Nephron (organoid): ENCODE measurements at regions not wholly inside any gene's neighbourhood (a gene's known extent, or its start where the extent isn't known, plus 50 kb on each side); places are given as distances from the start of the nearest gene placed in this dataset.

ENCODE experiments used
- H3K27ac Mint-ChIP-seq, 3 experiments: 2 replicates each; pipeline ENCODE4 v1.8.0; 2020; ENCODE audit warnings: mixed read lengths in 3 of 3, mild to moderate bottlenecking in 2 of 3, moderate library complexity in 1 of 3
- H3K27me3 Mint-ChIP-seq: 2 replicates; pipeline ENCODE4 v1.8.0; 2021; ENCODE audit warnings: low read depth, mild to moderate bottlenecking, moderate library complexity, mixed read lengths
- H3K36me3 Mint-ChIP-seq: 2 replicates; pipeline ENCODE4 v1.8.0; 2020; ENCODE audit warnings: low read depth, mixed read lengths
- H3K4me1 Mint-ChIP-seq: 2 replicates; pipeline ENCODE4 v1.8.0; 2020; ENCODE audit warnings: mixed read lengths
- H3K4me3 Mint-ChIP-seq, 3 experiments: 2 replicates each; pipeline ENCODE4 v1.8.0; 2020; ENCODE audit warnings: mild to moderate bottlenecking in 3 of 3, mixed read lengths in 3 of 3, moderate library complexity in 2 of 3
- H3K9me3 Mint-ChIP-seq: 2 replicates; pipeline ENCODE4 v1.8.0; 2020; ENCODE audit warnings: mixed read lengths
- TF ChIP-seq, protein P1 (sequence below), 3 experiments: fragments of 200-600 bp; sonication (generic); IDR thresholded peaks; one replicate each; pipeline ENCODE4 v1.5.0; 2021; ENCODE audit warnings: antibody characterized with exemption in 3 of 3; ENCODE audit not compliant: unreplicated experiment in 3 of 3

GRCh38 chr7:68857571-68857970, 740.7 kb upstream of the AUTS2 start:
- H3K36me3 Mint-ChIP-seq, result no peaks in the 10 kb centered on the region
- H3K27me3 Mint-ChIP-seq, result peaks cover 18% of the 10 kb centered on the region
- no peak overlapping the region for H3K27ac Mint-ChIP-seq
- TF ChIP-seq, protein P1, sequence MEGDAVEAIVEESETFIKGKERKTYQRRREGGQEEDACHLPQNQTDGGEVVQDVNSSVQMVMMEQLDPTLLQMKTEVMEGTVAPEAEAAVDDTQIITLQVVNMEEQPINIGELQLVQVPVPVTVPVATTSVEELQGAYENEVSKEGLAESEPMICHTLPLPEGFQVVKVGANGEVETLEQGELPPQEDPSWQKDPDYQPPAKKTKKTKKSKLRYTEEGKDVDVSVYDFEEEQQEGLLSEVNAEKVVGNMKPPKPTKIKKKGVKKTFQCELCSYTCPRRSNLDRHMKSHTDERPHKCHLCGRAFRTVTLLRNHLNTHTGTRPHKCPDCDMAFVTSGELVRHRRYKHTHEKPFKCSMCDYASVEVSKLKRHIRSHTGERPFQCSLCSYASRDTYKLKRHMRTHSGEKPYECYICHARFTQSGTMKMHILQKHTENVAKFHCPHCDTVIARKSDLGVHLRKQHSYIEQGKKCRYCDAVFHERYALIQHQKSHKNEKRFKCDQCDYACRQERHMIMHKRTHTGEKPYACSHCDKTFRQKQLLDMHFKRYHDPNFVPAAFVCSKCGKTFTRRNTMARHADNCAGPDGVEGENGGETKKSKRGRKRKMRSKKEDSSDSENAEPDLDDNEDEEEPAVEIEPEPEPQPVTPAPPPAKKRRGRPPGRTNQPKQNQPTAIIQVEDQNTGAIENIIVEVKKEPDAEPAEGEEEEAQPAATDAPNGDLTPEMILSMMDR (IDR thresholded peaks at IDR 0.05; ENCODE audit: unreplicated experiment in 3 of 3), result no peak
- H3K4me1 Mint-ChIP-seq, result peaks cover 19% of the 10 kb centered on the region
- H3K9me3 Mint-ChIP-seq, result peaks cover 3% of the 10 kb centered on the region
- no peak overlapping the region for H3K4me3 Mint-ChIP-seq

GRCh38 chr7:68858497-68858896, 739.8 kb upstream of the AUTS2 start:
- peaks cover 3% of the 10 kb centered on the region for H3K9me3 Mint-ChIP-seq
- H3K36me3 Mint-ChIP-seq, result no peaks in the 10 kb centered on the region
- peaks cover 14% of the 10 kb centered on the region for H3K27me3 Mint-ChIP-seq
- H3K27ac Mint-ChIP-seq, result no peak overlapping the region
- no peak overlapping the region for H3K4me3 Mint-ChIP-seq
- TF ChIP-seq, protein P1 (IDR thresholded peaks at IDR 0.05; ENCODE audit: unreplicated experiment in 3 of 3), result no peak
- H3K4me1 Mint-ChIP-seq, result peaks cover 18% of the 10 kb centered on the region

GRCh38 chr7:68861171-68861570, 737.1 kb upstream of the AUTS2 start:
- Mint-ChIP-seq H3K27ac (peak overlapping the region in 1 of 3 experiments; percentile 8), H3K4me1 (peaks cover 15% of the 10 kb centered on the region), H3K36me3 (no peaks in the 10 kb centered on the region), H3K9me3 (peaks cover 3% of the 10 kb centered on the region), H3K4me3 (no peak overlapping the region), H3K27me3 (peaks cover 3% of the 10 kb centered on the region)
- TF ChIP-seq, protein P1 (IDR thresholded peaks at IDR 0.05; ENCODE audit: unreplicated experiment in 3 of 3), result no peak

GRCh38 chr7:68862261-68862660, 736.0 kb upstream of the AUTS2 start:
- Mint-ChIP-seq H3K27me3 (no peaks in the 10 kb centered on the region), H3K36me3 (no peaks in the 10 kb centered on the region), H3K4me1 (peaks cover 15% of the 10 kb centered on the region), H3K27ac (no peak overlapping the region), H3K4me3 (no peak overlapping the region), H3K9me3 (peaks cover 7% of the 10 kb centered on the region)
- TF ChIP-seq, protein P1 (IDR thresholded peaks at IDR 0.05; ENCODE audit: unreplicated experiment in 3 of 3), result no peak

- Mint-ChIP-seq H3K27ac (no peak overlapping the region), H3K9me3 (peaks cover 7% of the 10 kb centered on the region), H3K4me3 (no peak overlapping the region)
These were observed 735.5 kb upstream of the AUTS2 start for GRCh38 chr7:68862736-68863135.

More at GRCh38 chr7:68862736-68863135, 735.5 kb upstream of the AUTS2 start:
- Mint-ChIP-seq H3K27me3 (no peaks in the 10 kb centered on the region), H3K36me3 (no peaks in the 10 kb centered on the region), H3K4me1 (peaks cover 15% of the 10 kb centered on the region)
- TF ChIP-seq, protein P1 (IDR thresholded peaks at IDR 0.05; ENCODE audit: unreplicated experiment in 3 of 3), result no peak
